ENCODE measurements at regions not wholly inside any gene's neighbourhood (a gene's known extent, or its start where the extent isn't known, plus 50 kb on each side); places are given as distances from the start of the nearest gene placed in this dataset.

DNA sequence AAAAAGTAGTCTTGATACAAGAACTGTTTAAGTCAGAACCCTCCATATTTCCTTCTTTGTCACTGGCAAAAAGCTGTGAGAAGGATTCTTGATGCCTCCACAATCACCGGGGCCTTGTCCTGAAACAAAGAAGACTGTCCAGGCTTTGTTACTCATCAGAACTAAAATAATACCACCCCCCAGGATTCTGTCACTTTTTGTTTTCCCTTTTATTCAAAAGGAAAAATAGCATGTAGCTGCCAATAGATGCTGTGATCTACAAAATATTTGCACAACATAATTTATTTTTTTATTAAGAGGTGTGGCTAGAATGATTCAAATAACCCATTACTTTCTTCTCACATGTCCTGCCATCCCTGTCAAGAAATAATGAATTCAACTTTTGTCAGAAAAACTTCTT lies 173.7 kb downstream of the LYPLAL1 start:
- no peak for DNase-seq (ENCODE audit: low read depth)
- FAIRE-seq, result no peak
- Histone ChIP-seq H3K4me3 (ENCODE audit: low read depth, low read length) (no peak overlapping the region), H3K36me3 (ENCODE audit: control insufficient read depth, insufficient read depth, low read length) (no peaks in the 10 kb centered on the region), H3K27me3 (ENCODE audit: control insufficient read depth, insufficient read depth, low read length) (peaks cover 6% of the 10 kb centered on the region)
- TF ChIP-seq, protein P1, sequence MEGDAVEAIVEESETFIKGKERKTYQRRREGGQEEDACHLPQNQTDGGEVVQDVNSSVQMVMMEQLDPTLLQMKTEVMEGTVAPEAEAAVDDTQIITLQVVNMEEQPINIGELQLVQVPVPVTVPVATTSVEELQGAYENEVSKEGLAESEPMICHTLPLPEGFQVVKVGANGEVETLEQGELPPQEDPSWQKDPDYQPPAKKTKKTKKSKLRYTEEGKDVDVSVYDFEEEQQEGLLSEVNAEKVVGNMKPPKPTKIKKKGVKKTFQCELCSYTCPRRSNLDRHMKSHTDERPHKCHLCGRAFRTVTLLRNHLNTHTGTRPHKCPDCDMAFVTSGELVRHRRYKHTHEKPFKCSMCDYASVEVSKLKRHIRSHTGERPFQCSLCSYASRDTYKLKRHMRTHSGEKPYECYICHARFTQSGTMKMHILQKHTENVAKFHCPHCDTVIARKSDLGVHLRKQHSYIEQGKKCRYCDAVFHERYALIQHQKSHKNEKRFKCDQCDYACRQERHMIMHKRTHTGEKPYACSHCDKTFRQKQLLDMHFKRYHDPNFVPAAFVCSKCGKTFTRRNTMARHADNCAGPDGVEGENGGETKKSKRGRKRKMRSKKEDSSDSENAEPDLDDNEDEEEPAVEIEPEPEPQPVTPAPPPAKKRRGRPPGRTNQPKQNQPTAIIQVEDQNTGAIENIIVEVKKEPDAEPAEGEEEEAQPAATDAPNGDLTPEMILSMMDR (IDR thresholded peaks at IDR 0.05; ENCODE audit: insufficient read depth, low read length, severe bottlenecking), result no peak

DNA sequence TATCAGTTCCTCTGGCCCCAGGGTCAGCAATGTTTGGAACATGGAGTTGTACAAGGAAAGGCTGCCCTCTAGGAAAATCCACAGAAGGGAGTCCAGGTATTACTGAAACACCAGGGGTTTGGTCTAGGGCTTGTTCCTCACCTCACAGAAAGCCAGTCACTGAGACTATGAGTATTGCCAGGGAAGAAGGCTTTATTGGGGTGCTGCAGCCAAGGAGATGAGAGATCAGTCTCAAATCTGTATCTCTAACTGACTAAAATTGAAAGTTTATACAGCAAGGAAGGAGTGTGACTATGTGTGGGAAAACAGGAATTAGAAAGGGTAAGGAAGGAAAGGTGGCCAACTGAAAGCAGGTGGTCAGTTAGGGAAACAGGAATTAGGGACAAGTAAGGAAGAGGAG lies 172.3 kb downstream of the LYPLAL1 start:
- H3K27me3 ChIP-seq (ENCODE audit: control insufficient read depth, insufficient read depth, low read length), result peaks cover 8% of the 10 kb centered on the region
- FAIRE-seq, result no peak
- TF ChIP-seq, protein P1 (IDR thresholded peaks at IDR 0.05; ENCODE audit: insufficient read depth, low read length, severe bottlenecking), result no peak
- H3K36me3 ChIP-seq (ENCODE audit: control insufficient read depth, insufficient read depth, low read length), result no peaks in the 10 kb centered on the region
- DNase-seq (ENCODE audit: low read depth), result no peak
- H3K4me3 ChIP-seq (ENCODE audit: low read depth, low read length), result no peak overlapping the region

DNA sequence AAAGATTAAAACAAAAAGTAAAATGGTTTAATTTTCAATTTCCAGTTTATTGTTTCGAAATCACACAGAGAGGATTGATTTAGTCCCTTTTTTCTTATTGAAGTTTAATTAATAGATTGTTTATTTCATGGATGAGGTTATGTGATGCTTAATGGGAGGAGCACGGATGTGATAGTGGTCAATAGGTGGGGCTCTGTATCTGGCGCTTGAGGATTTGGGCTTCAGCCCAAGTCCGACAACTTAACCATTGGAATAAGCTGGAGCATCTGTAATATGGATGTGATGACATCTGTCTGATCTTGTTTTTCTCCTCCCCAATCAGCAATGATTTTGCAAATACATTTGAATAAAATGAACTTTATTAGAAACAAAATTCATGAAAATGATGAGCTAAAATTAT lies 169.2 kb downstream of the LYPLAL1 start:
- DNase-seq (ENCODE audit: low read depth), result no peak
- Histone ChIP-seq H3K36me3 (ENCODE audit: control insufficient read depth, insufficient read depth, low read length) (no peaks in the 10 kb centered on the region), H3K4me3 (ENCODE audit: low read depth, low read length) (no peak overlapping the region), H3K27me3 (ENCODE audit: control insufficient read depth, insufficient read depth, low read length) (peaks cover 5% of the 10 kb centered on the region)
- TF ChIP-seq, protein P1 (IDR thresholded peaks at IDR 0.05; ENCODE audit: insufficient read depth, low read length, severe bottlenecking), result no peak
- no peak for FAIRE-seq

DNA sequence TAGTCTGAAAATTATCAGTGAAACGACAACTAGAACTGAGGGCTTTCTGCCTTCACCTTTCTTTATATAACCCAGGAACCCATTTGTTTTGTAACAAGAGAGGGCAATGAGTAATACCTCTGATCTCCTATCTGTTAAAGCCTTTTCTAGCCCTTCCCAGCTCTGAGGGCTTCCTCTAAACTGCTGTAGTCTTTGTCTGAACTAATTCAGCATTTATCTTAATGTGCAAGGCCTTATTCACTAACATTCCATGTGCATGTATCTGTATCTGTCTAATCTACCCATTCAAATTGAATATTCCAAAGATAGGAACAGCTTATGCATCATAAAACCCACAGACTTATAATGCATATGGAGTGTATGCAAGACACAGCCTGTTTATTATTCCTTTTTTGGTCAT lies 167.1 kb downstream of the LYPLAL1 start:
- TF ChIP-seq, protein P1 (IDR thresholded peaks at IDR 0.05; ENCODE audit: insufficient read depth, low read length, severe bottlenecking), result no peak
- DNase-seq (ENCODE audit: low read depth) (peak; percentile 90), FAIRE-seq (no peak)
- H3K4me3 ChIP-seq (ENCODE audit: low read depth, low read length), result no peak overlapping the region
- H3K36me3 ChIP-seq (ENCODE audit: control insufficient read depth, insufficient read depth, low read length), result no peaks in the 10 kb centered on the region
- H3K27me3 ChIP-seq (ENCODE audit: control insufficient read depth, insufficient read depth, low read length), result peaks cover 7% of the 10 kb centered on the region

DNA sequence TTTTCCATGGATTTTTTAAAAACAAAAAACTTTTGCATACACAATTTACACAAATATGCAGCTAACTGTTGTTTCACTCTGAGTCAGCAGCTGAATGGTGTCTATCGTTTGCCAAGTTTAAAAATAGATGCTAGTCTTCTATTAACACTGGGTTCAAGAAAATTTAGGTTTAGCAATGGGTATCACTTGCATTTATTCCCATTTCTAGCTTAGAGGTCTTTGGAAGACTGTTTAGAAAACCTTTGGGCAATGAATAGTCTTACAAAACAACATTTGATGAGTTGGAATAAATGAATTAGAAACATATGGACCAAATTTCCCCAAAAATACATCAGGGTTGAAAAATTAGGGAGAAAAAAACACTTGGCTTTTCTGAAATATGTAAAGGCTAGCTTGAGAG lies 165.8 kb downstream of the LYPLAL1 start:
- TF ChIP-seq, protein P1 (IDR thresholded peaks at IDR 0.05; ENCODE audit: insufficient read depth, low read length, severe bottlenecking), result no peak
- no peak for DNase-seq (ENCODE audit: low read depth)
- Histone ChIP-seq H3K27me3 (ENCODE audit: control insufficient read depth, insufficient read depth, low read length) (peaks cover 9% of the 10 kb centered on the region), H3K36me3 (ENCODE audit: control insufficient read depth, insufficient read depth, low read length) (no peaks in the 10 kb centered on the region), H3K4me3 (ENCODE audit: low read depth, low read length) (no peak overlapping the region)
- no peak for FAIRE-seq

DNA sequence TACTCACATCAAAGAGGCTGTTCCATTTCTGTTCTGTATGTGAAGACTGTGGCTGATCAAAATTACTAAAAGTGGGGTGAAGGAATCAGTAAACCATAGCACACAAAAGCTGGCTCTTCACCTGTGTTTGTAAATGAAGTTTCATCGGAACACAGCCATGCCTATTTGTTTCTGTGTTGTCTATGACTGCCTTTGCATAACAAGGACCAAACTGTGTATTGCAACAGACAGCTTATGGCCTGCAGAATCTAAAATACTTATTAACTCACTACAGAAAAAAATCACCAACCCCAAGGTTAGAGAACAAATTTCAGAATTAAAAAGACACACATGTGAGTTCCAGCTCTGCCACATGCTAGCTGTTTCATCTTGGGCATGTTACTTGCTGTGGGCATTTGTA lies 163.9 kb downstream of the LYPLAL1 start:
- Histone ChIP-seq H3K27me3 (ENCODE audit: control insufficient read depth, insufficient read depth, low read length) (peaks cover 5% of the 10 kb centered on the region), H3K36me3 (ENCODE audit: control insufficient read depth, insufficient read depth, low read length) (no peaks in the 10 kb centered on the region), H3K4me3 (ENCODE audit: low read depth, low read length) (no peak overlapping the region)
- DNase-seq (ENCODE audit: low read depth) (no peak), FAIRE-seq (no peak)
- TF ChIP-seq, protein P1 (IDR thresholded peaks at IDR 0.05; ENCODE audit: insufficient read depth, low read length, severe bottlenecking), result no peak
